ENCODE measurements at regions not wholly inside any gene's neighbourhood (a gene's known extent, or its start where the extent isn't known, plus 50 kb on each side); places are given as distances from the start of the nearest gene placed in this dataset.

DNA sequence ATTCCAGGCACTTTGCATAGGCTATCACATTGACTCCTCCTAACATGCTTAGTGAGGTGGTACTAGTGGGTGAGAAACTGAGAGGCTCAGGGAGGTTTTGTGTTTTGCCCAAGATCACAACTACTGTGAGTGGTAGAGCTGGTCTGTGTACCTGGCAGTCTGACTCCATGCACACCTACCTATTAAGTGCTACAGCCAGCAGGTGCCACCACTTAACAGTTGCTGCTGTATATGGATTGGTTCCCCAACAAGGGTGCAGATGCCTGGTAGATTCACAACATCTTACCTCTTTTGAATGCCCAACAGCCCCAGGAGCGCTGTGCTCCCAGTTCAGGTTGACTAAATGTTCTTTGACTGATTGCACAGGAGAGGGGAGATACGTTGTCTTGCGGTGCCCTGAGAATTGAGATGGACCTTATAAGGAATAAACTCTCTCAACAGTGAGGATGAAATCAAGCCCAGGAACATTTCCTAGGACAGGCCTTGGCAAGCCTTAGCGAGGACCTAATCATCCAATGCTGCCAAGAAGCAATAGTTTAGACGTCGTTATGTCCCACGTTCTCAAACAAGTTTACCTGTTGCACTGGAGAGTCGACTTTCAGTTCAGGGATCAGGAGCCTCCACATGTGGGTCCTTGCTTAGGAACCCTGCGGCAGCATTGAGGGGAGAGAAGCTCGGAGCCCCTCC, 78.9 kb upstream of the F3 start:
- ChIA-PET CTCF (no interaction called here), POLR2A (ENCODE audit: unreplicated experiment) (no interaction called here)
- H3K56ac ChIP-seq (ENCODE audit: extremely low read depth, insufficient read depth, low read length): peak overlapping the region; percentile 24; the same call in 1 of the 2 replicates
- no peaks in the 10 kb centered on the region for H3K36me3 ChIP-seq (ENCODE audit: control insufficient read depth, insufficient read depth, low read length)
- 93% methylated on average over 3 of the region's 10 CpGs; no CpG with 5 or more reads in 1 of the 2 experiments for WGBS, 2 experiments (ENCODE audit: extremely low coverage in 2 of 2, insufficient read length in 1 of 2)
- in situ Hi-C loops (cut with MboI; ENCODE audit: low sequenced_read_pairs) (no loop called here), intact Hi-C loops (cut with micrococcal nuclease) (no loop called here), dilution Hi-C loops (cut with HindIII; ENCODE audit: low sequenced_read_pairs, unreplicated experiment) (no loop called here)
- TF ChIP-seq SMC3 (IDR thresholded peaks at IDR 0.05; ENCODE audit: low read depth, low read length): no peak
- TF ChIP-seq, protein P1, sequence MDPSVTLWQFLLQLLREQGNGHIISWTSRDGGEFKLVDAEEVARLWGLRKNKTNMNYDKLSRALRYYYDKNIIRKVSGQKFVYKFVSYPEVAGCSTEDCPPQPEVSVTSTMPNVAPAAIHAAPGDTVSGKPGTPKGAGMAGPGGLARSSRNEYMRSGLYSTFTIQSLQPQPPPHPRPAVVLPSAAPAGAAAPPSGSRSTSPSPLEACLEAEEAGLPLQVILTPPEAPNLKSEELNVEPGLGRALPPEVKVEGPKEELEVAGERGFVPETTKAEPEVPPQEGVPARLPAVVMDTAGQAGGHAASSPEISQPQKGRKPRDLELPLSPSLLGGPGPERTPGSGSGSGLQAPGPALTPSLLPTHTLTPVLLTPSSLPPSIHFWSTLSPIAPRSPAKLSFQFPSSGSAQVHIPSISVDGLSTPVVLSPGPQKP (IDR thresholded peaks at IDR 0.05; ENCODE audit: borderline replicate concordance, low read depth, low read length): no peak
- no peak for TF ChIP-seq FOS (IDR thresholded peaks at IDR 0.05; ENCODE audit: low read depth, low read length)
- TF ChIP-seq RCOR1 (IDR thresholded peaks at IDR 0.05; ENCODE audit: insufficient replicate concordance, low read length): no peak
- TF ChIP-seq NFE2L2 (IDR thresholded peaks at IDR 0.05; ENCODE audit: low read depth, low read length): no peak
- TF ChIP-seq MAZ (IDR thresholded peaks at IDR 0.05; ENCODE audit: borderline replicate concordance, low read depth, low read length): no peak
- TF ChIP-seq RFX5 (IDR thresholded peaks at IDR 0.05; ENCODE audit: low read depth, low read length): no peak
- TF ChIP-seq, protein P2, sequence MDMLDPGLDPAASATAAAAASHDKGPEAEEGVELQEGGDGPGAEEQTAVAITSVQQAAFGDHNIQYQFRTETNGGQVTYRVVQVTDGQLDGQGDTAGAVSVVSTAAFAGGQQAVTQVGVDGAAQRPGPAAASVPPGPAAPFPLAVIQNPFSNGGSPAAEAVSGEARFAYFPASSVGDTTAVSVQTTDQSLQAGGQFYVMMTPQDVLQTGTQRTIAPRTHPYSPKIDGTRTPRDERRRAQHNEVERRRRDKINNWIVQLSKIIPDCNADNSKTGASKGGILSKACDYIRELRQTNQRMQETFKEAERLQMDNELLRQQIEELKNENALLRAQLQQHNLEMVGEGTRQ (IDR thresholded peaks at IDR 0.05; ENCODE audit: low read depth, low read length): no peak
- no peak for TF ChIP-seq RAD21 (IDR thresholded peaks at IDR 0.05; ENCODE audit: low read length)
- DNase-seq (no peak), ATAC-seq (ENCODE audit: low read depth) (no peak)
- peak overlapping the region; percentile 87; the same call in 2 of the 3 replicates for H2BK15ac ChIP-seq (ENCODE audit: low read depth, low read length)
- H3K9me1 ChIP-seq (ENCODE audit: insufficient read depth, low read length): peaks cover 33% of the 10 kb centered on the region
- peak overlapping the region; percentile 85 to 89; a peak in 3 of 4 replicates for H4K8ac ChIP-seq (ENCODE audit: low read depth in 2 of 2, low read length in 2 of 2)
- BruUV-seq (replicated peaks): no TSS peak
- peak overlapping the region; percentile 94 for H2AK5ac ChIP-seq (ENCODE audit: low read depth, low read length)
- no peaks in the 10 kb centered on the region for H3K27me3 ChIP-seq (ENCODE audit: control insufficient read depth, insufficient read depth, low read length)
- peak overlapping the region; percentile 96 for H2BK120ac ChIP-seq (ENCODE audit: low read depth, low read length)
- H2BK5ac ChIP-seq (ENCODE audit: low read depth, low read length, poor library complexity, severe bottlenecking): peak overlapping the region; percentile 11
- no peak overlapping the region; the same call in 1 of the 2 replicates for H3K27ac ChIP-seq (ENCODE audit: insufficient read depth, low read length)
- peak overlapping the region; percentile 0 for H2AFZ ChIP-seq (replicated peaks; ENCODE audit: low read length, poor library complexity)
- H3K79me1 ChIP-seq (ENCODE audit: low read depth in 1 of 2, low read length in 2 of 2): peaks cover 0 to 12% of the 10 kb centered on the region in 2 experiments; a peak in 2 of 4 replicates
- H3K4ac ChIP-seq (ENCODE audit: low read depth, low read length): peak overlapping the region; percentile 91
- H2BK20ac ChIP-seq (ENCODE audit: low read depth, low read length): peak overlapping the region; percentile 99
- no peak overlapping the region for H3K4me3 ChIP-seq (ENCODE audit: insufficient read depth, low read depth, low read length)
- H3K18ac ChIP-seq (ENCODE audit: low read depth, low read length): peak overlapping the region; percentile 62; the same call in 1 of the 2 replicates
- peak overlapping the region; percentile 89 for H4K91ac ChIP-seq (ENCODE audit: insufficient read depth, low read depth, low read length)
- H3K4me1 ChIP-seq (ENCODE audit: control insufficient read depth, insufficient read depth, low read length): peaks cover 30% of the 10 kb centered on the region
- no peak overlapping the region for H3K9ac ChIP-seq (ENCODE audit: low read depth, low read length)
- H4K20me1 ChIP-seq (ENCODE audit: insufficient read depth, low read length): no peaks in the 10 kb centered on the region
- peak overlapping the region; percentile 43 for H3K14ac ChIP-seq (replicated peaks; ENCODE audit: low read depth, low read length)
- H3K23ac ChIP-seq (ENCODE audit: low read depth, low read length): peak overlapping the region; percentile 0; the same call in 1 of the 2 replicates
- H2AK9ac ChIP-seq (replicated peaks; ENCODE audit: low read depth, low read length, poor library complexity): peak overlapping the region; percentile 33
- H4K5ac ChIP-seq (ENCODE audit: low read depth, low read length): peak overlapping the region; percentile 76
- H3K9me3 ChIP-seq (ENCODE audit: control insufficient read depth, insufficient read depth, low read length): 0 out of 2 replicates have a peak, but pooled peaks cover 2% of the 10 kb centered on the region
- no peak overlapping the region for H3K4me2 ChIP-seq (ENCODE audit: low read depth, low read length)
